GM21515 (cell line): ENCODE measurements at regions not wholly inside any gene's neighbourhood (a gene's known extent, or its start where the extent isn't known, plus 50 kb on each side); places are given as distances from the start of the nearest gene placed in this dataset.

Source experiments
- ATAC-seq: cut with Tn5 transposase; IDR thresholded peaks from one replicate; pipeline ENCODE4 v1.9.1; 2021; ENCODE audit not compliant: unreplicated experiment

GRCh38 chr10:125348536-125348935, 188.2 kb upstream of the CTBP2 start:
- no peak for ATAC-seq

GRCh38 chr10:125344573-125345171, 184.3 kb upstream of the CTBP2 start:
- peak; percentile 84 for ATAC-seq

- ATAC-seq: no peak
These were observed 183.6 kb upstream of the CTBP2 start for GRCh38 chr10:125343983-125344382.

- no peak for ATAC-seq
These were observed 183.0 kb upstream of the CTBP2 start for GRCh38 chr10:125343118-125343925.

- ATAC-seq: no peak
These were observed 181.2 kb upstream of the CTBP2 start for GRCh38 chr10:125341611-125342010.

- no peak for ATAC-seq
These were observed 180.5 kb upstream of the CTBP2 start for GRCh38 chr10:125340903-125341302.

- no peak for ATAC-seq
These were observed 177.1 kb upstream of the CTBP2 start for GRCh38 chr10:125337510-125337909.

- ATAC-seq: no peak
These were observed 174.2 kb upstream of the CTBP2 start for GRCh38 chr10:125334545-125334944.

- ATAC-seq: no peak
These were observed 173.4 kb upstream of the CTBP2 start for GRCh38 chr10:125333769-125334168.

GRCh38 chr10:125333209-125333591, 172.8 kb upstream of the CTBP2 start:
- no peak for ATAC-seq

- no peak for ATAC-seq
These were observed 172.3 kb upstream of the CTBP2 start for GRCh38 chr10:125332548-125333208.

- no peak for ATAC-seq
These were observed 170.7 kb upstream of the CTBP2 start for GRCh38 chr10:125331056-125331455.

GRCh38 chr10:125329056-125329455, 168.7 kb upstream of the CTBP2 start:
- ATAC-seq: no peak

GRCh38 chr10:125325326-125325725, 165.0 kb upstream of the CTBP2 start:
- no peak for ATAC-seq

- no peak for ATAC-seq
These were observed 156.1 kb upstream of the CTBP2 start for GRCh38 chr10:125316436-125316835.

GRCh38 chr10:125300937-125301336, 140.6 kb upstream of the CTBP2 start:
- no peak for ATAC-seq

- no peak for ATAC-seq
These were observed 139.1 kb upstream of the CTBP2 start for GRCh38 chr10:125299461-125299860.

- ATAC-seq: no peak
These were observed 136.2 kb upstream of the CTBP2 start for GRCh38 chr10:125296598-125296997.

- ATAC-seq: no peak
These were observed 133.7 kb upstream of the CTBP2 start for GRCh38 chr10:125294109-125294508.

GRCh38 chr10:125291836-125292235, 131.5 kb upstream of the CTBP2 start:
- ATAC-seq: no peak

GRCh38 chr10:125289461-125289860, 129.1 kb upstream of the CTBP2 start:
- ATAC-seq: no peak
